Prostate gland (tissue), 2 donors: ENCODE measurements at regions not wholly inside any gene's neighbourhood (a gene's known extent, or its start where the extent isn't known, plus 50 kb on each side); places are given as distances from the start of the nearest gene placed in this dataset.

Experiments used
- POLR2A ChIP-seq: fragments of 450-650 bp; IDR thresholded peaks from one replicate; pipeline ENCODE4 v1.6.1; 2016; ENCODE audit warnings: antibody characterized with exemption, mild to moderate bottlenecking
- POLR2AphosphoS5 ChIP-seq: sonication (generic); formaldehyde crosslinking; IDR thresholded peaks from one replicate; pipeline ENCODE4 v1.6.1; 2017; ENCODE audit warnings: antibody characterized with exemption
- TF ChIP-seq, protein P1 (sequence below), 4 experiments: fragments of 200-600 bp in 2 of 4; fragments of 450-650 bp in 2 of 4; sonication (generic) in 2 of 4; IDR thresholded peaks; 1 replicate in 3 of 4; 2 replicates in 1 of 4; pipeline ENCODE4 v1.5.1; 2016 to 2019; ENCODE audit warnings: antibody characterized with exemption in 4 of 4, mild to moderate bottlenecking in 2 of 4, moderate library complexity in 2 of 4

DNA sequence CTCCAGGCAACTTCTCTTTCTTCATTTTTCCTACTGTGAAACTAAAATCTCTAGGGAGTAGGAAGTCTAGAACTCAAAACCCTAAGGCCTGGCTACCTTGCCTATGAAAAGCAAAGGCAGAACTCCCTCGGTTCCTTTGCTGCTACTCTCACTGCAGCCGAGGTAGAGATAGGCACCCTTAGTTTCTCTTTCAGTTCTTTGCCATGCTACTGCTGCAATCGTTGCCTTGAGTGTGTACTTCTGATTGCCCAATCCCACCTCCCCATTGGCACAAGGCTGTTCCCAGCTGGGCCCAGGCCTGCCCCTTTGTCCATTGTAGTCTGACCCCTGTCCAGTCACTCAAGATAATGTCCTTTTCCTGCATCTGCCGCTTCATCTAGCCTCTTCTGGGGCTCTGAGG is 92.3 kb upstream of the MRPS22 start:
- TF ChIP-seq, protein P1, sequence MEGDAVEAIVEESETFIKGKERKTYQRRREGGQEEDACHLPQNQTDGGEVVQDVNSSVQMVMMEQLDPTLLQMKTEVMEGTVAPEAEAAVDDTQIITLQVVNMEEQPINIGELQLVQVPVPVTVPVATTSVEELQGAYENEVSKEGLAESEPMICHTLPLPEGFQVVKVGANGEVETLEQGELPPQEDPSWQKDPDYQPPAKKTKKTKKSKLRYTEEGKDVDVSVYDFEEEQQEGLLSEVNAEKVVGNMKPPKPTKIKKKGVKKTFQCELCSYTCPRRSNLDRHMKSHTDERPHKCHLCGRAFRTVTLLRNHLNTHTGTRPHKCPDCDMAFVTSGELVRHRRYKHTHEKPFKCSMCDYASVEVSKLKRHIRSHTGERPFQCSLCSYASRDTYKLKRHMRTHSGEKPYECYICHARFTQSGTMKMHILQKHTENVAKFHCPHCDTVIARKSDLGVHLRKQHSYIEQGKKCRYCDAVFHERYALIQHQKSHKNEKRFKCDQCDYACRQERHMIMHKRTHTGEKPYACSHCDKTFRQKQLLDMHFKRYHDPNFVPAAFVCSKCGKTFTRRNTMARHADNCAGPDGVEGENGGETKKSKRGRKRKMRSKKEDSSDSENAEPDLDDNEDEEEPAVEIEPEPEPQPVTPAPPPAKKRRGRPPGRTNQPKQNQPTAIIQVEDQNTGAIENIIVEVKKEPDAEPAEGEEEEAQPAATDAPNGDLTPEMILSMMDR (IDR thresholded peaks at IDR 0.05): no peak
- TF ChIP-seq POLR2A (no peak), POLR2AphosphoS5 (no peak)
